Medulla oblongata (tissue), 1 donor: ENCODE measurements at regions not wholly inside any gene's neighbourhood (a gene's known extent, or its start where the extent isn't known, plus 50 kb on each side); places are given as distances from the start of the nearest gene placed in this dataset.
"Not testable (repeated sequence)": the region's sequence is repeated elsewhere in the genome, so short reads cannot be mapped to it uniquely, and the experiment has no call there.

Experiments used
- DNase-seq: peaks from one replicate; pipeline ENCODE4 v3.0.0-alpha.2; 2015; ENCODE audit errors: extremely low spot score

- DNase-seq, result no peak
Observed at GRCh38 chr21:35171385-35171784, 122.3 kb upstream of the RUNX1 start.

GRCh38 chr21:35170818-35171217, 121.7 kb upstream of the RUNX1 start:
- no peak for DNase-seq

GRCh38 chr21:35170244-35170643, 121.1 kb upstream of the RUNX1 start:
- no peak for DNase-seq

- no peak for DNase-seq
Observed at GRCh38 chr21:35169574-35169973, 120.5 kb upstream of the RUNX1 start.

GRCh38 chr21:35168735-35169134, 119.6 kb upstream of the RUNX1 start:
- no peak for DNase-seq

DNA sequence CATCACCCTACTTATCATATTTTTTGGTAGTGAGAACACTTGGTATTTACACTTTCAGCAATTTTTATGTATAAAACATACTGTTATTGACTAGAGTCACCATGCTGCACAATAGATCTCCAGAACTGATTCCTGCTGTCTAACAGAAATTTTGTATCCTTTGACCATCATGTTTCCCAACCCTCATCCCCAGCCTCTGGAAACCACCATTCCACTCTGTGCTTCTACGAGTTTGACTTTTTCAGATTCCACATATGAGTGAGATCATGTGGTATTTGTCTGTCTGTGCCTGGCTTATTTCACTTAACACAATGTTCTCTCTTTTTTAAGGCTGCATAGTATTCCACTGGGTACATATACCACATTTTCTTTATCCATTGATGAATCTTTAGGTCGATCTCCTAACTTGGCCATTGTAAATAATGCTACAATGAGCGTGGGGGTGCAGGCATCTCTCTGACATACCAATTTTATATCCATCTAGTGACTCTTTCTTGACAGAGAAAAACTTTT, 115.9 kb upstream of the RUNX1 start:
- no peak for DNase-seq

- DNase-seq, result no peak
Observed at GRCh38 chr21:35164380-35164779, 115.3 kb upstream of the RUNX1 start.

GRCh38 chr21:35163411-35163810, 114.3 kb upstream of the RUNX1 start:
- no peak for DNase-seq

DNA sequence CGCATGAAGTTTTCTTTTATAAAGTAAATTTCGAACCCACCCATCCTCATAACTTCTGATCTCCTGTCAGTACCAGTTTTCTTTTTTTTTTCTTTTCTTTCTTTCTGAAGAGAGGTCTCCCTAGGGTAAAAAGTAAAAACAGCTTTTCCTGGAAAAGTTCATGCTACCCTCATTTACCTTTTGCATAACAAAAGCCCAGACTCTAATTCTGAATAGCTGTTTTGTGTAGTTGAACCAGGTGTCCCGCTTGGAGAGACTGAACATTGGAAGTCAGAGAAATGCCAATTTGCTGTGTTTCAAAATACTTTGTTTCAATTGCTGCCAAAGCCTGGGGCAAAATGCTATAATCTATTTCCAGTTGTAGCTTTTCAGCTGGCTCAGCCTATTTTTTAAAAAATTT, 113.7 kb upstream of the RUNX1 start:
- no peak for DNase-seq

DNA sequence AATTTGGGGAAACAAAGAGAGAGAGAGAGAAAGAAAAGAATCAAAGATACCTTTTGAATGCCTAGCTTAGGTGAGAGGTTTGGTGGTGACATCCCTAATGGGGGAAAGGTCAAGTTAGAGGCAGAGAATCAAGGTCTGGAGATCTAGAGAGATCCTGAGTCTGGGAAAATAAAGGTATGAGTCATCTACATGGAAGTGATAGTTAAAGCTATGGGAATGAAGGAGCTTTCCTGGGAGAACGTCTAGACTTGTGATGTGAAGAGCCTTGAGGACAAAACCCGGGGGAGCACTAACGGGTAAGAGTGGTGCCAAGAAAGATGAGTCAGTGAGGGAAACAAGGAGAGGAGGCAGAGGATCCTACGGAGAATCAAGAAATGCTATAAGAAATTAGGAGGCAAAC, 110.8 kb upstream of the RUNX1 start:
- no peak for DNase-seq

DNA sequence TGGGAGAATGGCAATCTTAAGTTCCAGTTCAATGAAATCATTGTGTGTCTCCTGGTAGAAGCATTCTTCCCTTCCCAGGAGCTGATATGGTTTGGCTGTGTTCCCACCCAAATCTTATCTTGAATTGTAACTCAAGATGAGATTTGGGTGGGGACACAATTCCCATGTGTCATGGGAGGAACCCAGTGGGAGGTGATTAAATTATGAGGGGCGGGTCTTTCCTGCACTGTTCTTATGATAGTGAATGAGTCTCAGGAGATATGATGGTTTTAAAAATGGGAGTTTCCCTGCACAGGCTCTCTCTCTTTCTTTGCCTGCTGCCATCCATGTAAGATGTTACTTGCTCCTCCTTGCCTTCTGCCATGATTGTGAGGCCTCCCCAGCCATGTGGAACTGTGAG, 108.3 kb upstream of the RUNX1 start:
- DNase-seq, result not testable (repeated sequence)

GRCh38 chr21:35156293-35157278, 107.5 kb upstream of the RUNX1 start:
- DNase-seq, result no peak

DNA sequence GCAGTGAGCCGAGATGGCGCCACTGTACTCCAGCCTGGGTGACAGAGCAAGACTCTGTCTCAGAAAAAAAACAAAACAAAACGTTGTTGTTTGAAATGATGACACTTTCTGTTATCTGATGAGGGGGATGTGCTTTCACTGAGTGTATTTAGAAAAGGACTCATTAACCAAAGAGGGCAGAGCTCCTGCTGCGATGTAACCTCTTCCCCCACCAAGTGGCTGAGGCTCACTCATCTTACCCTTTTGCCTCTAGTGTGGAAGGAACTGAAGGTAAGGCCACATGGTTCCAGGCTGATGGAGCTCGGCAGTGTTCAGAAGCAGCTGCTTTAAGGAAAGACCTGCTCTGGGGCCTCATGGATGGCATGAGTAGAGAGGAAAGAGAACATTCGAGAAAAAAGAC, 105.7 kb upstream of the RUNX1 start:
- DNase-seq, result no peak

DNA sequence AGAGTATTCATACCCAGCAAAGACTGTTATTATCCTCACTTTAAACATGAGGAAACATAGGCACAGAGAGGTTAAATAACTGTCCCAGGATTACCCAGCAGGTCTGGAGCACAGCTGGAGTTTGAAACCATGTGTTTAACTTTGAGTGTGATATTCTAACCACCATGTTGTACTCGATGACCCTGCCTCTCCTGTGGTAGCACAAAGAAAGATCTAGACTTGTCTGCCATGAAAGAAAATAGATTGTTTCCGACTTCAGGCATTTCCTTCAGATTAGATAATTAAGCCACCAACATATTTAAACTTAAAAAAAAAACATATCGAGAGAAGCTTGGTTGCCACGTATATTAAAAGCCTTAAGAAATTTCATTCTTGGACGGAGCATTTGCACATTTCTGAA, 104.6 kb upstream of the RUNX1 start:
- DNase-seq, result no peak

DNA sequence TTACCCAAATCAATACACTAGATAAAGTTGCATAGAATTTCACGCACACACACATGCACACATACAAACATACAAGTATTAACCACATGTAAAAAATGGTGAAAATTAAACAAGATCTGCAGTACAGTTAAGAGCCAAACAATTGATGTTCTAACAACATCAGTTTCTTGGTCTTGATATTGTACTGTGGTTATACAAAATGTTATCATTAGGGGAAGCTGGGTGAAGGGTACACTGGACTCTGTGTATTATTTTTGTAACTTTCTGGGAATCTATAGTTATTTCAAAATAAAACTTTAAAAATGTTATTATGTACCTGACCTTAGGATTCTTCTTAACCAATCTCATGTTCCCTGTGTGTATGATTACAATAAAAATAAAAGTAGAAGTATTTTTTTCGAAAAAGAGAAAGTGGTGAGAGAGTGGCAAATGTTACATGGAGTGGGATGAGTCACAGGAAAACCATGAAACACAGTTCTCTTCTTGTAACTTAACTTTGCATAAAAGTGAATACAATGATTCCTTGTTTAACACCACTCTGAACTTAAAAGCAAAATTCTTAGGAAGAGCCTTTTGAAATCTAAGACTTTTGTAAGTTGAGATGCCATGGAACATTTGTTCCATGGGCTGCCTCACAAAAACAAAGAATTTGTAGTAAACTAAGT, 101.6 kb upstream of the RUNX1 start:
- no peak for DNase-seq

GRCh38 chr21:35149698-35150097, 100.6 kb upstream of the RUNX1 start:
- no peak for DNase-seq

- no peak for DNase-seq
Observed at GRCh38 chr21:35147439-35147838, 98.3 kb upstream of the RUNX1 start.

GRCh38 chr21:35145626-35146233, 96.6 kb upstream of the RUNX1 start:
- DNase-seq, result no peak

- DNase-seq, result no peak
Observed at GRCh38 chr21:35144978-35145377, 95.9 kb upstream of the RUNX1 start.

DNA sequence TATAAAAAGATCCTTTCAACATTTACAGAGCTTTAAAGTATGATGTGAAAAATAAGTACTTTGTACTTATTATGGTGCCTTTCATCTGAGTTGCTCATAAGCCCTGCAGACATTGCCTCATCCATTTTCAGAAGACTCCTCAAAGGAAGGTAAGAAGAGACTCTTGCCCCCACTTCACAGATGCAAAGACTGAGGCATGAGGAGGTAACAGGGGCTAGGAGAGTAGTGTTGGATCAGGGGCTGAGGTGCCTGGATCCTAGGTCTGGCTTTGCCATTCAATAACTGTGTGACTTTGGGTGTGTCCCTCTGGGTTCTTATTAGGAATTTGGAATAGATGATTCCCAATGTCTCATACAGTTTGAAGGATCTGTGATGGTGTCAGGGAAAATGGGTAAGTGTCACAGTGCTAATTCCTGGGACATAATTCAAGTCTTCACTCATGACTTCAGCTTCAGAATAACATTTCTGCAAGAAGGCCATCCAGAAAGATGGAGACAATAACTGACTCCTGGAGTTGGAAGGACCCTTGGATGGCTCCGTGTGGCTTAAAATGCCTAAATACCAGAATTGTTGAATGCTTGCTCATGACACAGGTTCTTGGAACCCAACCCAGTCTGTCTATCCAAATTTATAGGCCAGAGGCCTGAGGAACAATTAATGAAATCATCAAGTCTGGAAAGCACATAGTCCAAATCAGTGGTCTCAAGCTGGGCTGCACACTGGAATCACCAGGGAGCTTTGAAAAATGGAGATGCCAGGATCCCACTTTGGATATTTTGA, 93.1 kb upstream of the RUNX1 start:
- DNase-seq, result no peak

DNA sequence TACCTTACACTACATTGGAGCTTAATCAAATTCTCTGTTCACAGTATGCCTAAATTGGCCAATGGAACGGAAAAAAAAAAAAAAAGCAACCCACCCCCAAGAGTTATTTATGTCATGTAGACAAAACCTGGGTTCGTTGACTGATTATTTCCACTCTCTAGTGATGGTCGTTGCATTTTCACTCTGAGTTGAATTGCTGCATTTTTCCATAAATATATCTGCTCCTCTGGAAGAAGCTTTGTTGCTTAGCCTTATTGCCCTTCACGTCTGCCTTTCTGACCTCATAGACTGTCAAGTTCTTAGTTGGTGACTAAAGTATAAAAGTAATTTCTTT, 90.2 kb upstream of the RUNX1 start:
- DNase-seq, result no peak
